ENCODE measurements at regions not wholly inside any gene's neighbourhood (a gene's known extent, or its start where the extent isn't known, plus 50 kb on each side); places are given as distances from the start of the nearest gene placed in this dataset.

- no peak overlapping the region for H3K4me3 ChIP-seq (ENCODE audit: control insufficient read depth, low read depth, low read length)
- no peak for TF ChIP-seq CTCF (IDR thresholded peaks at IDR 0.05; ENCODE audit: control insufficient read depth, insufficient read depth, low read depth, low read length, missing control alignments)
- no peak for DNase-seq (ENCODE audit: low read depth)
These were observed 236.3 kb upstream of the SPRED2 start for GRCh38 chr2:65668744-65669143.

- no peak for TF ChIP-seq CTCF (IDR thresholded peaks at IDR 0.05; ENCODE audit: control insufficient read depth, insufficient read depth, low read depth, low read length, missing control alignments)
- DNase-seq (ENCODE audit: low read depth) = peak; percentile 37
- H3K4me3 ChIP-seq (ENCODE audit: control insufficient read depth, low read depth, low read length) = no peak overlapping the region
These were observed 233.8 kb upstream of the SPRED2 start for GRCh38 chr2:65666156-65666725.

- DNase-seq (ENCODE audit: low read depth) = no peak
- no peak overlapping the region for H3K4me3 ChIP-seq (ENCODE audit: control insufficient read depth, low read depth, low read length)
- TF ChIP-seq CTCF (IDR thresholded peaks at IDR 0.05; ENCODE audit: control insufficient read depth, insufficient read depth, low read depth, low read length, missing control alignments) = no peak
These were observed 232.5 kb upstream of the SPRED2 start for GRCh38 chr2:65664931-65665330.

GRCh38 chr2:65663831-65664407 is 231.5 kb upstream of the SPRED2 start:
- no peak for DNase-seq (ENCODE audit: low read depth)
- H3K4me3 ChIP-seq (ENCODE audit: control insufficient read depth, low read depth, low read length) = no peak overlapping the region
- TF ChIP-seq CTCF (IDR thresholded peaks at IDR 0.05; ENCODE audit: control insufficient read depth, insufficient read depth, low read depth, low read length, missing control alignments) = no peak

- TF ChIP-seq CTCF (IDR thresholded peaks at IDR 0.05; ENCODE audit: control insufficient read depth, insufficient read depth, low read depth, low read length, missing control alignments) = no peak
- H3K4me3 ChIP-seq (ENCODE audit: control insufficient read depth, low read depth, low read length) = no peak overlapping the region
- DNase-seq (ENCODE audit: low read depth) = peak; percentile 72
These were observed 230.4 kb upstream of the SPRED2 start for GRCh38 chr2:65662654-65663432.

GRCh38 chr2:65661980-65662653 is 229.7 kb upstream of the SPRED2 start:
- DNase-seq (ENCODE audit: low read depth) = no peak
- peak overlapping the region; percentile 3; the same call in 1 of the 2 replicates for H3K4me3 ChIP-seq (ENCODE audit: control insufficient read depth, low read depth, low read length)
- no peak for TF ChIP-seq CTCF (IDR thresholded peaks at IDR 0.05; ENCODE audit: control insufficient read depth, insufficient read depth, low read depth, low read length, missing control alignments)
